Endothelial cell of umbilical vein (primary cell): ENCODE measurements at regions not wholly inside any gene's neighbourhood (a gene's known extent, or its start where the extent isn't known, plus 50 kb on each side); places are given as distances from the start of the nearest gene placed in this dataset.

Experiments
- BruUV-seq: library from RNA; stranded (reverse); fragments of 400-500 nt; replicated peaks from 2 replicates; lab custom pipeline; 2021; lab: Mats Ljungman, UMichigan
- CTCF ChIA-PET: fragments of 300-600, 350-600 bp; sonication (Branson Sonifier 250); formaldehyde crosslinking; loops from one replicate; lab custom pipeline; 2021; ENCODE audit warnings: antibody characterized with exemption, inconsistent platforms; lab: Charles Lee
- POLR2A ChIA-PET: fragments of 300-600, 350-600 bp; sonication (Branson Sonifier 250); formaldehyde crosslinking; loops from one replicate; lab custom pipeline; 2021; ENCODE audit warnings: antibody characterized with exemption, inconsistent platforms; lab: Charles Lee
- DNase-seq: peaks from one replicate; pipeline ENCODE4 v3.0.0-alpha.2; 2011; ENCODE audit warnings: low read depth, low spot score
- FAIRE-seq: peaks from 2 replicates; lab custom pipeline; 2011; peaks lifted over from hg19 to GRCh38; lab: Jason Lieb, UNC
- H2AFZ ChIP-seq: 2 replicates; pipeline ENCODE4 v1.6.0; 2012; ENCODE audit warnings: low read depth, low read length, control low read depth, inconsistent platforms
- H3K27ac ChIP-seq: 2 replicates; pipeline ENCODE4 v1.5.1; 2011; ENCODE audit warnings: low read depth, mild to moderate bottlenecking, control low read depth, low read length, moderate library complexity; ENCODE audit not compliant: insufficient read depth
- H3K27me3 ChIP-seq, 2 experiments: 2 replicates each; pipeline versions ENCODE4 v1.6.0 to v1.6.1; 2011; ENCODE audit warnings: low read length in 2 of 2, mixed read lengths in 1 of 2; ENCODE audit not compliant: control insufficient read depth in 2 of 2, insufficient read depth in 2 of 2
- H3K36me3 ChIP-seq, 2 experiments: 2 replicates in 1 of 2; 3 replicates in 1 of 2; pipeline ENCODE4 v1.5.1; 2011; ENCODE audit warnings: low read length in 2 of 2, mild to moderate bottlenecking in 1 of 2, moderate library complexity in 1 of 2; ENCODE audit not compliant: control insufficient read depth in 2 of 2, insufficient read depth in 2 of 2; ENCODE audit errors: extremely low read depth in 1 of 2
- H3K4me1 ChIP-seq: 3 replicates; pipeline ENCODE4 v1.5.1; 2011; ENCODE audit warnings: mild to moderate bottlenecking, low read length; ENCODE audit not compliant: control insufficient read depth, insufficient read depth; ENCODE audit errors: extremely low read depth
- H3K4me2 ChIP-seq: 2 replicates; pipeline ENCODE4 v1.6.1; 2011; ENCODE audit warnings: low read length, control low read depth, mixed read lengths; ENCODE audit not compliant: insufficient read depth
- H3K4me3 ChIP-seq, 3 experiments: fragments of 200-600 bp in 1 of 3; sonication (generic), shearing (Covaris generic) in 1 of 3; replicated peaks in 1 of 3; 2 replicates each; pipeline ENCODE4 v1.5.1; 2011 to 2016; ENCODE audit warnings: control low read depth in 3 of 3, low read length in 3 of 3, mild to moderate bottlenecking in 2 of 3, inconsistent platforms in 1 of 3, low read depth in 1 of 3, moderate library complexity in 1 of 3; ENCODE audit not compliant: insufficient read depth in 1 of 3
- H3K79me2 ChIP-seq: 2 replicates; pipeline ENCODE4 v1.6.0; 2012; ENCODE audit warnings: low read length, inconsistent platforms; ENCODE audit not compliant: control insufficient read depth, insufficient read depth
- H3K9ac ChIP-seq: replicated peaks from 2 replicates; pipeline ENCODE3; 2011; ENCODE audit warnings: low read length, control low read depth; ENCODE audit not compliant: insufficient read depth; ENCODE audit errors: extremely low read depth
- H3K9me1 ChIP-seq: replicated peaks from 3 replicates; pipeline ENCODE4 v1.6.0; 2011; ENCODE audit warnings: mild to moderate bottlenecking, low read length; ENCODE audit not compliant: control insufficient read depth, insufficient read depth; ENCODE audit errors: extremely low read depth
- H3K9me3 ChIP-seq: replicated peaks from 2 replicates; pipeline ENCODE4 v1.5.1; 2012; ENCODE audit warnings: low read length, inconsistent platforms; ENCODE audit not compliant: control insufficient read depth, insufficient read depth
- H4K20me1 ChIP-seq: replicated peaks from 2 replicates; pipeline ENCODE3; 2011; ENCODE audit warnings: mild to moderate bottlenecking, low read length; ENCODE audit not compliant: control insufficient read depth, insufficient read depth; ENCODE audit errors: extremely low read depth
- EZH2 ChIP-seq: IDR thresholded peaks from 2 replicates; pipeline ENCODE4 v1.6.1; 2012; ENCODE audit warnings: borderline replicate concordance, low read depth, mild to moderate bottlenecking, moderate library complexity, low read length, inconsistent platforms; ENCODE audit not compliant: severe bottlenecking
- FOS ChIP-seq: IDR thresholded peaks from 2 replicates; pipeline ENCODE4 v1.6.1; 2011; ENCODE audit warnings: mild to moderate bottlenecking, low read length, moderate library complexity, borderline replicate concordance; ENCODE audit not compliant: insufficient read depth
- GATA2 ChIP-seq: IDR thresholded peaks from 2 replicates; pipeline ENCODE4 v1.7.0; 2011; ENCODE audit warnings: low read depth, mild to moderate bottlenecking, moderate library complexity, mixed read lengths, low read length; ENCODE audit not compliant: insufficient read length, insufficient read depth
- JUN ChIP-seq: IDR thresholded peaks from 2 replicates; pipeline ENCODE4 v1.6.1; 2011; ENCODE audit warnings: borderline replicate concordance, low read depth; ENCODE audit not compliant: insufficient read length, insufficient read depth
- MYC ChIP-seq: IDR thresholded peaks from one replicate; pipeline ENCODE4 v1.6.1; 2011; ENCODE audit warnings: mild to moderate bottlenecking, low read depth, low read length
- POLR2A ChIP-seq: IDR thresholded peaks from 2 replicates; pipeline ENCODE4 v1.6.1; 2012; ENCODE audit warnings: low read depth, mild to moderate bottlenecking, control low read depth, low read length
- POLR2AphosphoS5 ChIP-seq: IDR thresholded peaks from 2 replicates; pipeline ENCODE4 v1.6.1; 2012; ENCODE audit warnings: low read depth, mild to moderate bottlenecking, control low read depth, low read length, moderate library complexity; ENCODE audit not compliant: insufficient read depth
- dilution Hi-C: fragments of 300-500 bp; cut with MboI; formaldehyde crosslinking; loops from one replicate; pipeline ENCODE4 v1.15.0; 2019; ENCODE audit warnings: low sequenced_read_pairs; ENCODE audit not compliant: extremely low pct_ligation_motif_present
- intact Hi-C: fragments of 100-400 bp; cut with micrococcal nuclease; formaldehyde crosslinking; loops from one replicate; pipeline ENCODE4 v1.10.0; 2022
- TF ChIP-seq, protein P1 (sequence below), 2 donors: IDR thresholded peaks; 1 replicate in 1 of 2; 2 replicates in 1 of 2; pipeline ENCODE4 v1.5.1; 2011; ENCODE audit warnings: low read length in 2 of 2, mild to moderate bottlenecking in 2 of 2, moderate library complexity in 2 of 2, control low read depth in 1 of 2, inconsistent platforms in 1 of 2, low read depth in 1 of 2; ENCODE audit not compliant: insufficient read depth in 1 of 2; ENCODE audit errors: extremely low read depth in 1 of 2
- TF ChIP-seq, protein P2 (sequence below): IDR thresholded peaks from 2 replicates; pipeline ENCODE4 v1.6.1; 2011; ENCODE audit not compliant: insufficient read depth, insufficient read length

DNA sequence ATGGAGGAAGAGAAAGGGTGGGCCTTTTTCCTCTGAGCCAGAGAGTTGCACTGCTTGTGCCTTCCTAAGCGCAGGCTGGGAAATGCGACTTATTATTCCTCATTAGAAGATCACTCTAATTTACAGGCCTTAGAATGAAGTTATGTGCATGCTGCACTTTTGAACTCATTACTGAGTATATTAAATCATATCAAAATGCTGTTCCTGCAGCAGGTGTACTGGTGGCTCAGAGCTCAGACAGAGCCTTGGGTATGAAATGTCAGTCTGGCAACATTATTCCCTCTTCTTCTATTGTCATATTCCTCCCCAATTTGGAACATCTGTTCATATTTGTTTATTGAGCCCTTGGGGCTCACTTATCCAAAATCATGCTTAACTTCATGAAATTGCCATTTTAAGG, 85.5 kb downstream of the ADCYAP1 start:
- Histone ChIP-seq H3K27me3 (no peaks in the 10 kb centered on the region), H3K79me2 (no peaks in the 10 kb centered on the region), H3K9me3 (no peaks in the 10 kb centered on the region), H3K9ac (no peak overlapping the region), H3K36me3 (no peaks in the 10 kb centered on the region), H3K9me1 (no peaks in the 10 kb centered on the region), H3K27ac (no peak overlapping the region), H4K20me1 (no peaks in the 10 kb centered on the region), H2AFZ (no peak overlapping the region), H3K4me3 (no peak overlapping the region), H3K4me1 (peaks cover 24% of the 10 kb centered on the region), H3K4me2 (no peak overlapping the region)
- CTCF ChIA-PET = interaction anchor here (2.1 kb wide), 1 partner anchor 29 kb away, joined by 8 read pairs; no protein-coding TSS in a partner anchor
- POLR2A ChIA-PET = no interaction called here
- DNase-seq (no peak), FAIRE-seq (no peak)
- no TSS peak for BruUV-seq
- intact Hi-C loops = no loop called here
- TF ChIP-seq GATA2 (no peak), POLR2A (no peak), FOS (no peak), JUN (no peak), MYC (no peak), POLR2AphosphoS5 (no peak), EZH2 (no peak)
- TF ChIP-seq, protein P1, sequence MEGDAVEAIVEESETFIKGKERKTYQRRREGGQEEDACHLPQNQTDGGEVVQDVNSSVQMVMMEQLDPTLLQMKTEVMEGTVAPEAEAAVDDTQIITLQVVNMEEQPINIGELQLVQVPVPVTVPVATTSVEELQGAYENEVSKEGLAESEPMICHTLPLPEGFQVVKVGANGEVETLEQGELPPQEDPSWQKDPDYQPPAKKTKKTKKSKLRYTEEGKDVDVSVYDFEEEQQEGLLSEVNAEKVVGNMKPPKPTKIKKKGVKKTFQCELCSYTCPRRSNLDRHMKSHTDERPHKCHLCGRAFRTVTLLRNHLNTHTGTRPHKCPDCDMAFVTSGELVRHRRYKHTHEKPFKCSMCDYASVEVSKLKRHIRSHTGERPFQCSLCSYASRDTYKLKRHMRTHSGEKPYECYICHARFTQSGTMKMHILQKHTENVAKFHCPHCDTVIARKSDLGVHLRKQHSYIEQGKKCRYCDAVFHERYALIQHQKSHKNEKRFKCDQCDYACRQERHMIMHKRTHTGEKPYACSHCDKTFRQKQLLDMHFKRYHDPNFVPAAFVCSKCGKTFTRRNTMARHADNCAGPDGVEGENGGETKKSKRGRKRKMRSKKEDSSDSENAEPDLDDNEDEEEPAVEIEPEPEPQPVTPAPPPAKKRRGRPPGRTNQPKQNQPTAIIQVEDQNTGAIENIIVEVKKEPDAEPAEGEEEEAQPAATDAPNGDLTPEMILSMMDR (IDR thresholded peaks at IDR 0.05; ENCODE audit: extremely low read depth in 1 of 2, insufficient read depth in 1 of 2, low read depth in 1 of 2, low read length in 2 of 2) = no peak
- TF ChIP-seq, protein P2, sequence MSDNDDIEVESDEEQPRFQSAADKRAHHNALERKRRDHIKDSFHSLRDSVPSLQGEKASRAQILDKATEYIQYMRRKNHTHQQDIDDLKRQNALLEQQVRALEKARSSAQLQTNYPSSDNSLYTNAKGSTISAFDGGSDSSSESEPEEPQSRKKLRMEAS = no peak
- dilution Hi-C loops = no loop called here
